ENCODE measurements at regions not wholly inside any gene's neighbourhood (a gene's known extent, or its start where the extent isn't known, plus 50 kb on each side); places are given as distances from the start of the nearest gene placed in this dataset.
"Not testable (repeated sequence)": the region's sequence is repeated elsewhere in the genome, so short reads cannot be mapped to it uniquely, and the experiment has no call there.

DNA sequence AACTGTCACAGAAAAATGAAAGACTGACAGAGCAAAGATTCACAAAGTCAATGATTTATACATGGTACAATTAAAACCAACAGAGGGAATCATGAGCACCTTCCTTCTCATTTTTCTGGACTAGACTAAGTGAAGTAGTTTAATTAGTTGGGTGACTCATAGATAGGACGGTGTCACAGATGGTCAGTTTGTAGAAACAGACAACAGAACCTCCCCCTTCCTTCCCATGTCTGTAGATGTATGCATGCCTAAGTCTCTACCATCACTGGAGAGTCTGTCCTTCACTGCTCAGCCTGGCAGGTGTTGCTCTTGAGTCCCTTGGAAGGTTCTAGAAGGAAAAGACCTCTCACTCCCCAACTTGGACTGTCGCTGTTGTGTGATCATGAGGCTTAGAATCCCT is 75.4 kb upstream of the EEF1E1 start:
- no peak for DNase-seq (ENCODE audit: low read depth)

DNA sequence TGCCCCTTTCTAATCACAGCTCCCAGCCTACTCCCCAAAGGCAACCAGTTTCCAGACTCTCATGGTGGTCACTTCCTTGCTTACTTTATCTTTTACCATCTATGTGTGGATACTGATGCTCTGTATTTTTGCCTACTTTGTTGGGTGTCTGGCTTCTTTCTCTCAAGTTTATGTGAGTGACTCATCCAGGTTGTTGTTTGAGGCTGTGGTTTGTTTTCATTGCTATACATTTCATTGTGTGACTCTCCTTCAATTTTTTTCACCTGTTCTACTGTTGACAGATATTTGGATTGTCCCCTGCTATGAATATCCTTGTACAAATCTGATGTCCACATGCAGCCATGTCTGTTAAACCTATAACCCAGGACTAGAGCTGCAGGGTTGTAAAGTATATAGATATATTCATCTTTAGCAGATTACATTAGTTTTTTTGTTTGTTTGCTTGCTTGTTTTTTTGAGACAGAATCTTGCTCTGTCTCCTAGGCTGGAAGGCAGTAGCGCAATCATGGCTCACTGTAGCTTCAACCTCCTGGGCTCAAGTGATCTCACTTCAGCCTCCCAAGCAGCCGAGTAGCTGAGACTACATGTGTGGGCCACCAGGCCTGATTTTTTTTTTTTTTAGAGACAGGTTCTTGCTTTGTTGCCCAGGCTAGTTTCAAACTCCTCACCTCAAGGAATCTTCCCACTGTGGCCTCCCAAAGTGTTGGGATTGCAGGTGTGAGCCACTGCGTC is 72.9 kb upstream of the EEF1E1 start:
- no peak for DNase-seq (ENCODE audit: low read depth)

DNA sequence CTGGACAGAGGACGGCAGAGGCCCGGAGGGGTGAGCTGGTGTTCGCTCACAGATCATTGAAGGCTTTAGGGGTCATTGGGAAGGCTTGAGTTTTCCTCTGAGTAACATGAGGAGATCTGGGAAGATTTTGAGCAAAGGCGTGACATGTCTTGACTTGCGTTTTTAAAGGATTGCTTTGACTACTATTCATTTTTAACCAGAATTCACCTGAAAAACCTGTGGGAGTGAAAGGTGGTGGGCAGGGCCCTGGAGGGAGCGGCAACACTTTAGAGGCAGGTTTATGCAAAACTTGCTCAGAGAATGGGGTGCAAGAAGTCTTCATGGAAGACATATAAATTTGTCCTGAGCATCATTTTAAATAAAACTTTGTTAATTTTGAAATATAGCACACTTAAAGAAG is 72.2 kb upstream of the EEF1E1 start:
- no peak for DNase-seq (ENCODE audit: low read depth)

DNA sequence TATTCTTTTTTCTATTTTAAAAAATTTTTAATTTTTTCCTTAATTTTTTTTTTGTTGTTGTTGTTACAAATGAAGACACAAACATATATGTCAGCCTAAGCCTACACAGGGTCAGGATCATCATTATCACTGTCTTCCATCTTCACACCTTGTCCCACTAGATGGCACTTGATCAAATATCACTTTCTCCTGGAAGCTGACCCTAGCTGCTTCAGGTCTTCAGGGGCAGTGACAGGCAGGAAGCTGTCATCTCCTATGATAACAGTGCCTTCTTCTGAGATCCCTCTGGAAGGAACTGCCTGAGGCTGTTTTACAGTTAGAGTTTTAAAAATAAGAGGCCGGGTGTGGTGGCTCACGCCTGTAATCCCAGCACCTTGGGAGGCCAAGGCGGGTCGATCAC is 70.2 kb upstream of the EEF1E1 start:
- no peak for DNase-seq (ENCODE audit: low read depth)

DNA sequence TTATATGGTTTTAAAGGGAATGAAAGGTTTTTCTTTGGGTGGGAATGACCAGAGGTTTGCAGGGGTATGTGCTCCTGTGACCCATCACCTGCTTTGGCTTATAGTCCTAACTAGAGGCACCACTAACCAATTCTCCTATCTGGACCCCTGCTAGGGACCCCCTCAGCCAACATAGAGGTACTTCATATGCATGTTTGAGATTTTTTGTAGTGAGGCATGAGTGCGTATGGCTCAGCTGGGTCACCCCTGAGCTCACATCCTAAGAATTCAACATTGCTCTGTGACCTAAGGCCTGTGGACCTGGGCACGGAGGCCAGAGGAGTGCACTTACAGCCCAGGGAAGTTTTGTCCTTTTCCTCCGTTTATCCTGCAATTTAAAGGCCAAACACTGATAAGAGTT is 68.4 kb upstream of the EEF1E1 start:
- DNase-seq (ENCODE audit: low read depth) = no peak

DNA sequence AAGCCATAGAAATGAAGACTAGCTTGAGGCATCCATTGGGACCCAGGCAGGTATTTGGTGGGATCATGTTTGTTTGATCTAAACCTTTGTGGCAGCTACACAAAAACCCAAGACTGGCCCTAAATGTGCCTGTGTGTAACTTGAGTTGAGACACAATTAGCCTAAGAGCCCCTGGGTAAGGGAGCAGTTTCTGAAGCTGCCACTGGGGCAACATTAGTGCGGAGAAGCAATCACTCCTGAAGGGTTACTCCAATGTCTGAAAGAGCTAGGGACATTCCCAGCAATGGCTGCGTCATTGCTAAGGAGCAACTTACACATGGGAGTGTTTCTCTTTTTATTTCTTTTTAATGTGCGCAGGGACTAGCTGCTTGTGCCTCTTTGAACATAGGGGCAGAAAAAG is 67.9 kb upstream of the EEF1E1 start:
- DNase-seq (ENCODE audit: low read depth) = no peak

DNA sequence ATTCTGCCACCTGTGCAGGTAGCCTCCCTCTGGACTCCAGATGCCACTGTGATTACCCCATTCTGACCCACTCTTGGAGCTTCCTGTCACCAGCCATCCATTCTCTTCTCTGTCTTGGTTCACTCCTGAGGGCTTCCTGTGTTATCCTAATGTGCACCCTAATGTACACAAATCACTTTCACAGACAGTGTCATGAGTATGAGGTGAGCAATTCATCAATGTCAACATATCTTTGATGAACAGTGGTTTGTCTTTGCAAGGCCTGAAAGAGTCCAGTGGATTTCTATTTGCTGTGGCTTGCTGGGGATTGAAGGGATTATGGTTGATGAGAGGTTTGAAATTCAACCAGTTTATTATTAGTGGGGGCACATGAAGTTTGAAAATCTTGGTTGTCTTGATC is 63.8 kb upstream of the EEF1E1 start:
- DNase-seq (ENCODE audit: low read depth) = no peak

DNA sequence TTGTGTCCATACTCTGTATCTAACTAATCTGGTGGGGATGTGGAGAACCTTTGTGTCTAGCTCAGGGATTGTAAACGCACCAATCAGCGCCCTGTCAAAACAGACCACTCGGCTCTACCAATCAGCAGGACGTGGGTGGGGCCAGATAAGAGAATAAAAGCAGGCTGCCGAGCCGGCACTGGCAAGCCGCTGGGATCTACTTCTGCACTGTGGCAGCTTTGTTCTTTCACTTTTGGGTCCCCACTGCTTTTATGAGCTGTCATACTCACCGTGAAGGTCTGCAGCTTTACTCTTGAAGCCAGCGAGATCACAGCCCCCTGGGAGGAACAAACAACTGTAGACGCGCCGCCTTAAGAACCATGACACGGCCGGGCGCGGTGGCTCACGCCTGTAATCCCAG is 62.7 kb upstream of the EEF1E1 start:
- DNase-seq (ENCODE audit: low read depth) = not testable (repeated sequence)

DNA sequence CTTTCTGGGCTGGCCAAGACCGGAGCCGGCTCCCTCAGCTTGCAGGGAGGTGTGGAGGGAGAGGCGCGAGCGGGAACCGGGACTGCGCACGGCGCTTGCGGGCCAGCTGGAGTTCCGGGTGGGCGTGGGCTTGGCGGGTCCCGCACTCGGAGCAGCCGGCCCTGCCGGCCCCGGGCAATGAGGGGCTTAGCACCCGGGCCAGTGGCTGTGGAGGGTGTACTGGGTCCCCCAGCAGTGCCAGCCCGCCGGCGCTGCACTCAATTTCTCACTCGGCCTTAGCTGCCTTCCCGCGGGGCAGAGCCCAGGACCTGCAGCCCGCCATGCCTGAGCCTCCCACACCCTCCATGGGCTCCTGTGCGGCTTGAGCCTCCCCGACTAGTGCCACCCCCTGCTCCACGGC is 61.9 kb upstream of the EEF1E1 start:
- DNase-seq (ENCODE audit: low read depth) = not testable (repeated sequence)

DNA sequence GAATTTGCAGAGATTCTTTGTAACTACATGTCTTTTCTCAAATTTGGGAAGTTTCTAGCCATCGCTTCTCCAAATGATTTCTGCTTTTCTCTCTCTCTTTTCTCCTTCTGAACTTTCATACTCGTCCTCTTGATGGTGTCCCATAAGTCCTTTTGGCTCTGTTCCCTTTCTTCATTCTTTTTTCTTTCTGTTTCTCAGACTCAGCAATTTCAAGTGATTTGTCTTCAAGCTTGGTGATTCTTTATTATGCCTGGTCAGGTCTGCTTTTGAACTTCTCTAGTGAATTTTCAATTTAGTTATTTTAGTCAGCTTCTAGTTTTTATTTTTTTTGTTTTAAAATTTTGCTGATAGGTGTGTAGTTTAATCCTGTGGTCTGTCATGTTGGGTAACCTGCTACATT is 57.6 kb upstream of the EEF1E1 start:
- DNase-seq (ENCODE audit: low read depth) = no peak

DNA sequence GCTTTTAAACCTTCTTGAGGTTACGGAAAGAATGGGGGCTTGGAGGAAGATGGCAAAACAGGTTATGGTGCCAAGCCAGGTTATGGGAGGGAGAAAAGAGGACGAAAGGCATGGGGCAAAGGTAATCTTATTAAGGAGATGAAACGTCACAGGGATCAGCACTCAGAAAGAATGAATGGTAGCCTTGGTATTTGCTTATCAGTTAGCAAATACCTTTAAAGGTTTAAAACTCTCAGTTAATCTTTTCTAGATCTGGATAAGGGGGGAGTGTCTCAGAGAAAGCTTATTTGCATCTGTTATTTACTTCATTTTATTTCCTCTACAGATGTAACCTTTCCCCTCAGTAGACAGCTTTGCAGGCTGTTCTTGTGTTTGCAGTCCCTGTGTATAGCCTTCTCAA is 55.5 kb upstream of the EEF1E1 start:
- no peak for DNase-seq (ENCODE audit: low read depth)

DNA sequence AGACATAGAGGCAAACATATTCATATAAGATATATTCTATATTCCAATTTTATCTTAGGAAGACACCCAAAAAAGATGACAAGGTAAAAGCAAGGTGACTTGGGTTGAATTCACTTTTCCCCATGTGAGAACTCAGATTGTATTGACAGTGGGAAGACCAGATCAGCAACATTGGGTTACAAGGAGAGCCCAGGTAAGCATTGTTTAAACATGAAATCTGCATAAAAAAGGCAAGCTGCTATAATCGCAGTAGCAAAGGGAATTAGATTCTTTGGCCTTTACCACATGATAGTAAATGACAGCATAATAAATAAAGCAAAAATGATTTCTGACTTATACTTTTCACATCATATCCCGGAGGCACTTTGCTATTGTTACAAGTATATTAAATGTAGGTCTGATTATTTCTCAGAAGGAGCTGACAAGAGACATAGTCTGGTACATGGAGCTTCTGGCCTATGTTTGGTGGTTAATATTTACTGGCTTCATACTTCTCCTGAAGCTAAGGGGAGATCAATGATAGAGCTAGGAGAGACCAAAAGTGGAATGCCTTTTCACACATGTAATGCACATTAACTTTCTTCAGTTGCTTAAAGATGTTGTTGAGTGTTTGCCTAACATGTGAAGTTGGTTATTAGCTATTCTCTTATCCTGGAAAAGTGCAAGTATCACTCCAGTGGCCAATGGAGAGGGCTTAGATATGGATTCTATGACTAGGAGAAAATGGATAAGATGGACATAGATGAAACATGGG is 53.1 kb upstream of the EEF1E1 start:
- no peak for DNase-seq (ENCODE audit: low read depth)
